ENCODE measurements at regions not wholly inside any gene's neighbourhood (a gene's known extent, or its start where the extent isn't known, plus 50 kb on each side); places are given as distances from the start of the nearest gene placed in this dataset.
"Not testable (repeated sequence)": the region's sequence is repeated elsewhere in the genome, so short reads cannot be mapped to it uniquely, and the experiment has no call there.

- no peak for DNase-seq
Observed at GRCh38 chr6:20263059-20263458, 50.8 kb upstream of the MBOAT1 start.

DNA sequence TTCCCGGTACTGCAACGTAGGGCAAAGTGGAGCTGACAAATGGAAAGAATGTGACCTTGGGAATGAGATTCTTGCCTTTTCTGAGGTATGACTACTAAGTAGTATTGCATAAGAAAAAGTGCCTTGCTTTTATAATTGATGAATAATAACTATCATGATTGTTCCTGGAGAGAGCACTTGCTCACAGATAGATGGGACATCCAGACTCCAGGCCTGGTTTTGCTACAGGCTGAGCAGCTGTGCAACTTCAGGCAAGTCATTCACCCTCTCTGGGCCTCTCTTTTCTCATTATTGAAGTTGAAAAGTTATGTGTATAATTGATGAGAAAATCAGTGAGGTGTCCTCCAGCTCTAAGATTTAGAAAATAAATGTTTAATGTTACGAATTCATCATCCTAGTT lies 53.6 kb upstream of the MBOAT1 start:
- no peak for DNase-seq

DNA sequence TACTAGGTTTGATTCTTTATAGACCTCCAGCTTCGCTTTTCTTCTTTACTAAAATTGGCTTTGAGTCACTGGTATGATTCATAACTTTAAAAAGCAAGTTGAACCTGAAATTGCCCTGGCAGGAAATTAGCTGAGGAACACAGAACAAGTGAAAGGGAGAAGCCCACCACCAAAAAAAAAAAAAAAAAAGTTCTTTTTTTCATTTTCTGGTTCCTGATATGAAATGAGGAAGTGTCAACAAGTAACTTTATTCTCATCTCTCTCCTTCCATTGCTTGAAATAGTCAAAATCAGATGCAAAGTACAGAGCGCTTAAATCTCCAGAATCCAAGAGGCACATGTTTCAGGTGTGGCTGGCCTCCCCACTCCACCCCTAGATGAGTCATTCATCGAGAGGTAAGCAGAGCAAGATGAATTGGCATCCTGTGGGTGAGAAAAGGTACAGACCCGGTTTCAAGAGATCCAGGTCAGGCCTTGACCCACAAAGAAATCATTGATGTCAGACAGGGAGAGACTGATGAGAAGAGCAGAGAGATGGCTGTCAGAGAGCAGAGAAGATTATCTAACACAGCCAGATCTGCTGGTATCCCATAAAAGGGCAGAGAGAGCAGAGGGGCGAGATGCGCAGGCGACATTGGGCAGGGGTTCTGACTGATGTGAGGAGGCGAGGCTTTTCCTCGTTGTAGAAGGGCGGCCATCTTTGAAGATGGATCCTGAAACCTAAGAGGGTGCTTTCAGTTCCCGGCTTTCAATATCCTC lies 54.8 kb upstream of the MBOAT1 start:
- peak; percentile 45 for DNase-seq

GRCh38 chr6:20269181-20269580 lies 56.9 kb upstream of the MBOAT1 start:
- no peak for DNase-seq

DNA sequence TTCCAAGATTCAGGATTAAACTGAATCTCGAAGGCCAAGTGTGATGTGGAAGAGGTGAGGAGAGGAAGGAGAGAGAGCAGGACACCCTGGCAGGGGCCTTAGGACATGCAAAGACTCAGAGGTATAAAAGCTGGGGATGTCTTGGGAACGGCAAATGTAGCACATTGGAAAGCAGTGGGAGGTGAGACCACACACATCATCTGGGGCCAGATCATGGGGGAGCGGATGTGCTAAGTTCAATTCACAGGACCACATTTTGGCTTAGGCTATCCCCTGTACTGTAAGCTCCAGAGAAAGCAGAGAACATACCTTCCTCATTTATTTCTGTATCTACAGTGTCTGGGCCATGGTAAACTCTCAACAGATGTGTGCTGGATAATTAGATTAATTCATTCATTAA lies 59.5 kb upstream of the MBOAT1 start:
- no peak for DNase-seq

DNA sequence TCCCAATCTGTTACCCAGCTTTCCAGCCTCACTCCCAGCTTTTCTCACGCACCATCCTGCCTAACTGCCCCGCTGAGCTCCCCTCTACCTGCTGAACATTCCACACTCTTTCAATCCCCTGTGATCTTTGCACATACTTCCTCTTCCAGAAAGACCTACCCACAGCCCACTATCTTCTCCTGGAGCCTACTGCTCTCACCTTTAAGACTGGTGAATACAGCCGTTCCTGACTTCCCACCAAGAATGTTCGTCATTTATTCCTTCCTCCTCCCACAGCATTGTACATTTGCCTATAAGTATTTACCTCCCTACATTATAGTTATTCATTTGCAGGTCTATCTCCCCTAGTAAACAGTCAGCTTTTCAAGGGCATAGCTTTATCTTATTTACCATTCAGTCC lies 61.9 kb upstream of the MBOAT1 start:
- no peak for DNase-seq

- DNase-seq, result not testable (repeated sequence)
Observed at GRCh38 chr6:20275837-20276236, 63.6 kb upstream of the MBOAT1 start.

DNA sequence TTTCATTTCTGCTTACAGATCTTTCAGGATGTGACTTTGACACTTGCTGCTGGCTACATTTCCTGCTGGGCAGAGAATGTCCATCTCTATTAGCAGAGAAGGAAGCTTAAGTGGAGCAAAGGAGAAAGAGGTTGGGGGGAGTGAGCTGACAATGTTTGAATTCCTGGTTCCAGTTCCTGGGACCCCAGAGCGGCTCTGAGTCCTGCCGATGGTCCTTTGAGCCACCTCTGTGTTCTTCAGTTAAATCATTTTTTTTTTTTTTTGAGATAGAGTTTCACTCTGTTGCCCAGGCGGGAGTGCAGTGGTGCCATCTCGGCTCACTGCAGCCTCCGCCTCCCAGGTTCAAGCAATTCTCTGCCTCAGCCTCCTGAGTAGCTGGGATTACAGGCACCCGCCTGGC lies 65.5 kb upstream of the MBOAT1 start:
- not testable (repeated sequence) for DNase-seq

DNA sequence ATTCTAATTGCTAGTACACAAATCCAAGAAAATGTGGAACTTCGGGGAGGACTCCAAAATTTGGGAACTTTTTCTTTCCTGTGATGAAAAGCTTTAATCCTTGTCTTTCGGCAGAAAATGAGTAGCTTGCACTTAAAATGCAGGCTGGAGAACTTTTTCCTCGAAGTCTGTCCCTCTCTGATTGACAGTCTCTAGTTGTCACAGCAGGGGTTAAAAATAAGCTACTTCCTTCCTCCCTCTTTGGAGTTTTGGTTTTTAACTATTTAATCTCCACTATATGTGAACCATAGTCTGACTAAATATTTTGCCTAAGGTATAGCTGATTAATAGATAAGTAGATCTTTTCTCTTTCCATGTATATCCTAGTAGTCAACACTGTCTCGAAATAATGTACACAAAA lies 66.8 kb upstream of the MBOAT1 start:
- no peak for DNase-seq

- no peak for DNase-seq
Observed at GRCh38 chr6:20279608-20280287, 67.5 kb upstream of the MBOAT1 start.

DNA sequence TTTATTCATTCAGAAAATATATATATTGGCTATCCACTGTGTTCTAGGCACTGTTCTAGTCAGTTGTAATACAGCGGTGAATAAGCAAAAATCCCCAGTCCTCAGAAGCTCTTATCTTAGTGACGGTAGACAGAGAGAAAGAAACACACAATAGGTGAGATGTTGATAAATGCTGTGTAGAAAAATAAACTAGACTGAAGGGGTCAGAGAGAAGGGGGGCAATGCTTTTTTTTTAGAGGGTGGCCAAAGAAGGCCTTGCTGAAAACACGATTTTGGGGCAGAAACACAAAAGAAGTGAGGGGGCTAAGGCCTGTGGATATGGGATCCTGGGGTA lies 68.0 kb upstream of the MBOAT1 start:
- DNase-seq, result no peak

- DNase-seq, result no peak
Observed at GRCh38 chr6:20284672-20285071, 72.4 kb upstream of the MBOAT1 start.

- DNase-seq, result peak; percentile 9
Observed at GRCh38 chr6:20286968-20287565, 74.8 kb upstream of the MBOAT1 start.

GRCh38 chr6:20291764-20292580 lies 79.7 kb upstream of the MBOAT1 start:
- peak; percentile 83 for DNase-seq

DNA sequence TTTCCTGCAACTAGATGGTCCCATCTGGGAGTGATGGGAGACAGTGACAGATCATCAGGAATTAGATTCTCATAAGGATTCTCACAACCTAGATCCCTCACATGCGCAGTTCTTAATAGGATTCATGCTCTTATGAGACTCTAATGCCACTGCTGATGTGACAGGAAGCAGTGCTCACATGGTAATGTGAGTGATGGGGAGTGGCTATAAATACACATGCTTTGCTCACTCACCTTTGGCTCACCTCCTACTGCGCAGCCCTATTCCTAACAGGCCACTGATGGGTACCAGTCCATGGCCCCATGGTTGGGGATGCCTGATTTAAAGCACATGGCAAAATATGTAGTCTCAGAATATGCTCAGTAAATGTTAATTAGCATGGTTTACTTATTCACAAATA lies 80.6 kb upstream of the MBOAT1 start:
- no peak for DNase-seq

- DNase-seq, result no peak
Observed at GRCh38 chr6:20301256-20301655, 89.0 kb upstream of the MBOAT1 start.

DNA sequence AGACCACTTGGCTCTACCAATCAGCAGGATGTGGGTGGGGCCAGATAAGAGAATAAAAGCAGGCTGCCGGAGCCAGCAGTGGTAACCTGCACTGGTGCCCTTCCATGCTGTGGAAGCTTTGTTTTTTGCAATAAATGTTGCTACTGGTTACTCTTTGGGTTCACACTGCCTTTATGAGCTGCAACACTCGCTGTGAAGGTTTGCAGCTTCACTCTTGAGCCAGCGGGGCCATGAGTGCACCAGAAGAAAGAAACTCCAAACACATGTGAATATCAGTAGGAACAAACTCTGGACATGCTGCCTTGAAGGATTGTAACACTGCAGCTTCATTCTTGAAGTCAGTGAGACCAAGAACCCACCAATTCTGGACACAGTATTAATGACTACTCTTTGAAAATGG lies 89.9 kb upstream of the MBOAT1 start:
- no peak for DNase-seq

DNA sequence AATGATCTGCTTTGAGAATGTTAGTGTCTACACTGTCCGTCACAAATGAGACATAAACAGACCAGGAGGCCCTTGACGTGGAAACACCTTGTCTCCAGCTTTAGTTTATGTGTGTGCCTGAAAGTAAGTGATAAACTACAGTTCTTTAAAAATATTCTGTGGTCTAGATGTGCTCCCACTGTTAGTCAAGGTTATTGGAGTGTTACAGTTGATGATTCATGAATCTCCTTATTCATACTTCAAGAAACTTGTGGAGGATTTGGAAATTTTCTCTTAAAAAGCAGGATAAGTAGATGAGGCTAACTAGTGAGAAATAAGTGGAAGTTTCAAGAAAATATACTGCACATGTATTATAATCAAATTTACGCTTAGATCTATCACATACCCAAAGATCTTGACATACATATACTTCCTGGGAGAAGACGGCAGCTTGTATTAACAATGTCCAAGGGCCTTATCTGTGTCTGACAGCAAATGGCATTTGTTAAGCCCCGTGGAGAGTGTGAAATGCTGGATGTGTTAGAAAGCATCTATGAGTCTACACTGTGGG lies 90.5 kb upstream of the MBOAT1 start:
- no peak for DNase-seq

DNA sequence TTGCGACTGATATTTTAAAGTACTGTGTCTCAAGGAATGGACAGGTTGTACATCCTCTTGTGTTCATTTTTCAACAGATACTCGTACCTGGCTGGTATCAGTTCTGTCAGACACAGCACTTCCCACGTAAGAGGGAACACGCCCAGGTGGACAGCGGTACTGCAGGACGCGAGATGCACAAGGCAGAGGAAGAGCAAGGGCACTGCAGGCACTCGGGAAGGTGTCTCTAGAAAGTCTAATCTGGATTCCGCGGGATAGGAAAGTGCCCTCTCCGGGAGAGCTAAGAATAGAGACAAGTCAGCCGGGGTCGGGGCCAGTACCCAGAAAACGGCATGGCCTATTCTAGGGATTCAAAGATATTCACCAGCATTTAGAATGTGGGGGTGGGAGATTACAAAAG lies 94.2 kb upstream of the MBOAT1 start:
- no peak for DNase-seq

DNA sequence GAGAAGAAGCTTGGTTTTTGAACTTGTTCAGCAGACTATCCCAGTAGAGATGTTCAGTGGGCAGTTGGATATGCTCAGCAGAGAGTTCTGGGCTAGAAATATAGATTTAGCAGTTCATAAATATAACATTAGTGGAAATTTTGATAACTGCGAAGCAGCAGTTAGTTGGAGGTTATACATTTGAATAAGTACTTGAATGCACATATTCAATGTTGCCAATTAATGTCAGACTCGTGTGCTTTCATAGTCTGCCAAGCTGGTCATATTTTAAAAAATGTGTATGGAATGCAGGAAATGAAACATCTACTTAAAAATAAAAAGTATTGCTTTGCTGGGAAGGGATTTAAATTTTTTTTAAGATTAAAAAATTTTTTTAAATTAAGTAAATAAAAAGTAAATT lies 92.5 kb upstream of the E2F3 start:
- DNase-seq, result no peak

- DNase-seq, result no peak
Observed at GRCh38 chr6:20310185-20310584, 91.5 kb upstream of the E2F3 start.

DNA sequence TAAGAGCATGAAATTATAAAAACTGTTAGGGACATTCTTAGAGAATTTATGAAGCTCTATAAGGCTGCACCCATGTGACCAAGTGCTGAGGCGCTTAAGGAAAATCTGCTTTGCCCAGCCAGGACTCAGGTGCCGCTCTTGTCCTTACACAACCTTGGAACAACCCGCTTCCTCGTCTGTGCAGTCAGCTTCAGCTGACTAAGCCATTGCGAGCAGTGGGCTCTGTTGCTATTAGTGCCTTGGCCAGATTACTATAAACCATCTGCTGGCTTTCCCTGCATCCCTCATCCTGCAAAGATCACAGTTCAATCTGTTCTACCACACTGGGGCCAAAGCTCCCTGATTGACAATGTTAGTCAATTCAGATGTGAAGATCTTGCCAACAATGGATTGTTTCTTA lies 89.1 kb upstream of the E2F3 start:
- no peak for DNase-seq

GRCh38 chr6:20313051-20313450 lies 88.6 kb upstream of the E2F3 start:
- DNase-seq, result no peak

All from activated CD4-positive, alpha-beta T cell treated with anti-CD3 and anti-CD28 coated beads, Interleukin-2, Interleukin-6, amounts not matched to agents 100 ng/mL and 50 ng/mL, durations not matched to agents 16 hours and 8 hours (primary cell).